Fibroblast of villous mesenchyme (primary cell): ENCODE measurements at regions not wholly inside any gene's neighbourhood (a gene's known extent, or its start where the extent isn't known, plus 50 kb on each side); places are given as distances from the start of the nearest gene placed in this dataset.
"Not testable (repeated sequence)": the region's sequence is repeated elsewhere in the genome, so short reads cannot be mapped to it uniquely, and the experiment has no call there.

Source experiments
- DNase-seq: peaks from one replicate; pipeline ENCODE4 v3.0.0-alpha.2; 2010; ENCODE audit warnings: low read depth
- H3K4me3 ChIP-seq: 2 replicates; pipeline ENCODE4 v1.5.1; 2011; ENCODE audit warnings: low read depth, mild to moderate bottlenecking, low read length
- TF ChIP-seq, protein P1 (sequence below): IDR thresholded peaks from 2 replicates; pipeline ENCODE4 v1.5.1; 2012; ENCODE audit warnings: low read depth, mild to moderate bottlenecking, low read length; ENCODE audit not compliant: insufficient read depth

DNA sequence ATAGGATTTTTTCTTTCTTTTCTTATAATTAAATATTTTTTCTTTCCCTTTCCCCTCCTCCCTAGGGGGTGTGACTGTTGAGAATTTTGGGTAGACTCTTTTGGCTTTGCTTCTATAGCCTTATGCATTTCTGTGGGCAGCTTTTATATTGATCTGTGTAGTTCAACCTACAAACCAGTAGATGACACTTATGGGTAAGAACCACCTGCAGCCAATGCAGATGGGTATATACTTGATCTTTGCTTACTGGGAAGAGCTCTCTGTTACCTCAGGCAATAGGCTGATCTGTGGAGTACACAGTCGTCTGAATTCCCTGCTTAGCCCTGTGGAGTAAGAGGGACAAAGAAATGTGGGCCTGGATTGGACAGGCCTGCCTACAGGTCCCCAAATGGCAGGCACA lies 102.7 kb upstream of the STARD4 start:
- DNase-seq, result no peak
- no peak overlapping the region for H3K4me3 ChIP-seq
- TF ChIP-seq, protein P1, sequence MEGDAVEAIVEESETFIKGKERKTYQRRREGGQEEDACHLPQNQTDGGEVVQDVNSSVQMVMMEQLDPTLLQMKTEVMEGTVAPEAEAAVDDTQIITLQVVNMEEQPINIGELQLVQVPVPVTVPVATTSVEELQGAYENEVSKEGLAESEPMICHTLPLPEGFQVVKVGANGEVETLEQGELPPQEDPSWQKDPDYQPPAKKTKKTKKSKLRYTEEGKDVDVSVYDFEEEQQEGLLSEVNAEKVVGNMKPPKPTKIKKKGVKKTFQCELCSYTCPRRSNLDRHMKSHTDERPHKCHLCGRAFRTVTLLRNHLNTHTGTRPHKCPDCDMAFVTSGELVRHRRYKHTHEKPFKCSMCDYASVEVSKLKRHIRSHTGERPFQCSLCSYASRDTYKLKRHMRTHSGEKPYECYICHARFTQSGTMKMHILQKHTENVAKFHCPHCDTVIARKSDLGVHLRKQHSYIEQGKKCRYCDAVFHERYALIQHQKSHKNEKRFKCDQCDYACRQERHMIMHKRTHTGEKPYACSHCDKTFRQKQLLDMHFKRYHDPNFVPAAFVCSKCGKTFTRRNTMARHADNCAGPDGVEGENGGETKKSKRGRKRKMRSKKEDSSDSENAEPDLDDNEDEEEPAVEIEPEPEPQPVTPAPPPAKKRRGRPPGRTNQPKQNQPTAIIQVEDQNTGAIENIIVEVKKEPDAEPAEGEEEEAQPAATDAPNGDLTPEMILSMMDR, result no peak

DNA sequence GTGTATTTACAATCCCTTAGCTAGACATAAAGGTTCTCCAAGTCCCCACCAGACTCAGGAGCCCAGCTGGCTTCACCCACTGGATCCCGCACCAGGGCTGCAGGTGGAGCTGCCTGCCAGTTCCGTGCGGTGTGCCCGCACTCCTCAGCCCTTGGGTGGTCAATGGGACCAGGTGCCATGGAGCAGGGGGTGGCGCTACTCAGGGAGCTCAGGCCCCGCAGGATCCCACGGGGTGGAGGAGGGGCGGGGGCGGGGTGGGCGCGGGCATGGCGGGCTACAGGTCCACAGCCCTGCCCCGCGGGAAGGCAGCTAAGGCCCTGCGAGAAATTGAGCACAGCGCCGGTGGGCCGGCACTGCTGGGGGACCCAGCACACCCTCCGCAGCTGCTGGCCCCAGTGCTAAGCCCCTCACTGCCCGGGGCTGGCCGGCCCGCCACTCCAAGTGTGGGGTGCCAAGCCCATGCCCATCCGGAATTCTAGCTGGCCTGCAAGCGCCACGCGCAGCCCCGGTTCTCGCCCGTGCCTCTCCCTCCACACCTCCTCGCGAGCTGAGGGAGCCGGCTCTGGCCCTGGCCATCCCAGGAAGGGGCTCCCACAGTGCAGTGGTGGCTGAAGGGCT lies 99.8 kb upstream of the STARD4 start:
- not testable (repeated sequence) for H3K4me3 ChIP-seq

DNA sequence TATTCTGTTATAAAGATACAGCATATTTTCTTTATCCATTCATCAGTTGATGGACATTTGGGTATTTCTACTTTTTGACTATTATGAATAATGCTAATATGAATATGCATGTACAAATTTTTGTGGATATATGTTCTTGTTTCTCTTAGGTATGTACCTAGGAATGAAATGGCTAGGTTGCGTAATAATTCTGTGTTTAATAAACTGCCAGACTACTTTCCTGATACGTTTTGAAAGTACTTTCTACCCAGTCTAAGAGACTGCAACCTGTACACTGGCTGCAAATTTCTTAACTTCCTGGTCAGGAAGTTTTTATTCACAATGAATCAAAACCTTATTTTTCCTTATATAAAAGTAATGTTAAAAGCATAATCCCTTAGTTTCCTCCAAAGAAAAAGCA lies 93.9 kb upstream of the STARD4 start:
- DNase-seq, result peak; percentile 36
- TF ChIP-seq, protein P1, result no peak
- no peak overlapping the region for H3K4me3 ChIP-seq

More for the DNA sequence above, 99.8 kb upstream of the STARD4 start:
- DNase-seq, result not testable (repeated sequence)

DNA sequence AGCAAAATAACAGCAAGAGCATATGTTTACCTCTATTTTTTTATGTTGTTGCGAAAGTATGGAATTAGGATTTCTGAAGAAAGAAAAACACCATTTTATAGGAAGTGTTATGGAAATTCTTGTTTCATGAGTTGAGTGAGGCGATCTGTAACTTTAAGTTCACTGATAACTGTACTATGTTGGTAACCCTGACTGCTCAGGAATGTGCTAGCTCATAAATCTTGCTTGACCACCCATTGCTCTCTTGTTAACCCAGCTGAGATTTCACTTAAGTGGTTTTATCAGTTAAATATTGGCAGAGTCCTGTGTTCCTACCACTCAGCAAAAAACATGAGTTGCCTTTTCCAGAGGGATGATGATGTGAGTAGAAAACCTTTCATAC lies 91.1 kb upstream of the STARD4 start:
- DNase-seq, result peak; percentile 98
- TF ChIP-seq, protein P1, result no peak
- H3K4me3 ChIP-seq, result no peak overlapping the region

DNA sequence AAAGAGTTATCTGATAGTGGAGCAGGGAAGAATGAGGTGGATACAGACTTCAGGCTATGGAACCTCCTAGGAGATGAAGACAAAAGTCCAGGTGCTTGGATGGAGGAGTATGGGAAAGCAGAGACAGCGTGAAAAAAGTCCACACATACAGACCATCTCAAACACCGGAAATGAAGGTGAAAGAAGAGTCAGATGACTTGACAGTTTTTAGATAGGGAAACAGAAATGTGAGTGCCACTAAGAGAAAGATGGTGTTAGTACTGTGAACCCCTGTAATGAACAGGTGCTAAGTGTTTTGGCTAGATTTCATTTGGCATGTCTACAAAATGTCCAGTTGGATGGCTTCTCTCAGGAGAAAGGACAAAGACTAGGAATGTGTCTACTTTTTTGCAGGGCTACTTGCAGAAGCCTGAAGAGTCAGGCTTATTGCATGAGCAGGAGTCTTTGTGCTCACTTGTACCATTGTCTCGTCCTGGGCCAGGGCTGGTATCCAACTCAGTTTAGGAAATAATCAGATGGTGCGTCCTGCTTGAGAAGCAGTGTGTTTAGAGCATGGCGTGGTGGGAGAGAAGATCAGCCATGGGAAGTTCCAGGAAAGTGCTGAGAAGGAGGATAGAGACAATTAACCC lies 90.6 kb upstream of the STARD4 start:
- no peak for DNase-seq
- H3K4me3 ChIP-seq, result no peak overlapping the region
- TF ChIP-seq, protein P1, result no peak

DNA sequence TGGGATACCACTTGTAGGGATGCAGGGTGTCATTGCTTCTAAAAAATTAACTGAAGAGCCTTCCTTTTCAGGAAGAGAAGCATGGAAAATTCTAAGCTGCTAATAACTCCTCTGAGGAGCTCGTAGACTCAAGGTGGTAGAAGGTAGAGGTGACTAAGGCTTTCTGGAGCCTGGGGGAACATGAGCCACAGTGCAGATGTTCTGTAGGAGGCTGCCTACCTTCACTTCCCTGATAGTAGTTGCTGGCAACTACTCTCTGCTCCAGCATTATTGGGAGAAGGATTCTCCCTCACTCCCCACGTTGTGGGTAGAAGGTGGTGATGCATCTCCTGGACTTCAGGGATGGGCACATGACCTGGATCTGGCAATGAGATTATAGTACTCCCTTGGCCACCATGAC lies 86.7 kb upstream of the STARD4 start:
- TF ChIP-seq, protein P1, result no peak
- H3K4me3 ChIP-seq, result no peak overlapping the region
- no peak for DNase-seq

DNA sequence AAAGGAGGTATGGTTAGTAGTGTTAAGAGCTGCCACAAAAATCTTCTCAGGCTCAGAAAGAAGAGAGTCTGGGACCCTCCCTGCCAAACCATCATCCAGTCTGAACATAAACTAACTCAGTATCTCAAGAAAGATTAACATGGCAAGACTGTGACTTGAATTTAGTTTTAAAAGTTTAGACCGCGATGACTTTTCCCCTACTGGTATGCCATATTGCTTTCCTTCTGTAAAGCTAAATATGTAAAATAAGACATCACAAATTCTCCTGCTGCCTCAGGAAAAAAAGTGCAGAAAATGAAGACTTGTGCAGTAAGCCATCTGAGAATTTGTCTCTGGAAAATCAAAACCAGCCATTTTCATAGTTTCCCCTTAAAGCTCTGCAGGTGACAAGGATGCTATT lies 85.2 kb upstream of the STARD4 start:
- no peak for DNase-seq
- TF ChIP-seq, protein P1, result no peak
- H3K4me3 ChIP-seq, result no peak overlapping the region
